ENCODE measurements at regions not wholly inside any gene's neighbourhood (a gene's known extent, or its start where the extent isn't known, plus 50 kb on each side); places are given as distances from the start of the nearest gene placed in this dataset.

DNA sequence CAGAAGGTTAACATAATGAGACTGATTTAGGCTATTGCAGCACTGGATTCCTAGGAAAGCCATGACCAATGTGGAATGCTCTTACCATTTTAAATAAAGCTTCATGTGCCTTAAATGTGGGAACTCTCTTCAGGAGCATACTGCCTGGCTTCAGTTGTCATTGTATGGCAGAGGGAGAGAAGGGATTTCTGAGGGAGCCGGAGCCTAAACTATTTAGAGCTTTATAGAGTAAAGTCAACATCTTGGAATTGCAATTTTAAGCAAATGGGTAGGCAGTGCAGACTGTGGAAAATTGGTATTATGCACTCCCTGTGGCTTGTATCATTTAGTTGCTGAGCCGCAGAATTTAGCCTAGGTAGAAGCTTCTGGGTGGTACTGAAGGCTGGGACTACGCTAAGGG lies 2041.4 kb downstream of the PCDH9 start:
- no peaks in the 10 kb centered on the region for H3K36me3 ChIP-seq
- TF ChIP-seq EP300 (IDR thresholded peaks at IDR 0.05) (no peak), POLR2A (IDR thresholded peaks at IDR 0.05) (no peak), POLR2AphosphoS5 (IDR thresholded peaks at IDR 0.05) (no peak)
- TF ChIP-seq, protein P1, sequence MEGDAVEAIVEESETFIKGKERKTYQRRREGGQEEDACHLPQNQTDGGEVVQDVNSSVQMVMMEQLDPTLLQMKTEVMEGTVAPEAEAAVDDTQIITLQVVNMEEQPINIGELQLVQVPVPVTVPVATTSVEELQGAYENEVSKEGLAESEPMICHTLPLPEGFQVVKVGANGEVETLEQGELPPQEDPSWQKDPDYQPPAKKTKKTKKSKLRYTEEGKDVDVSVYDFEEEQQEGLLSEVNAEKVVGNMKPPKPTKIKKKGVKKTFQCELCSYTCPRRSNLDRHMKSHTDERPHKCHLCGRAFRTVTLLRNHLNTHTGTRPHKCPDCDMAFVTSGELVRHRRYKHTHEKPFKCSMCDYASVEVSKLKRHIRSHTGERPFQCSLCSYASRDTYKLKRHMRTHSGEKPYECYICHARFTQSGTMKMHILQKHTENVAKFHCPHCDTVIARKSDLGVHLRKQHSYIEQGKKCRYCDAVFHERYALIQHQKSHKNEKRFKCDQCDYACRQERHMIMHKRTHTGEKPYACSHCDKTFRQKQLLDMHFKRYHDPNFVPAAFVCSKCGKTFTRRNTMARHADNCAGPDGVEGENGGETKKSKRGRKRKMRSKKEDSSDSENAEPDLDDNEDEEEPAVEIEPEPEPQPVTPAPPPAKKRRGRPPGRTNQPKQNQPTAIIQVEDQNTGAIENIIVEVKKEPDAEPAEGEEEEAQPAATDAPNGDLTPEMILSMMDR (IDR thresholded peaks at IDR 0.05): no peak
- H3K9me3 ChIP-seq: no peaks in the 10 kb centered on the region
- no peaks in the 10 kb centered on the region for H3K27me3 ChIP-seq
- 95% methylated on average over 3 of the region's 3 CpGs for WGBS
- DNase-seq (ENCODE audit: low spot score in 2 of 2): no peak
- H3K27ac ChIP-seq: no peak overlapping the region
- no peak overlapping the region for H3K4me3 ChIP-seq
- no peaks in the 10 kb centered on the region for H3K4me1 ChIP-seq

DNA sequence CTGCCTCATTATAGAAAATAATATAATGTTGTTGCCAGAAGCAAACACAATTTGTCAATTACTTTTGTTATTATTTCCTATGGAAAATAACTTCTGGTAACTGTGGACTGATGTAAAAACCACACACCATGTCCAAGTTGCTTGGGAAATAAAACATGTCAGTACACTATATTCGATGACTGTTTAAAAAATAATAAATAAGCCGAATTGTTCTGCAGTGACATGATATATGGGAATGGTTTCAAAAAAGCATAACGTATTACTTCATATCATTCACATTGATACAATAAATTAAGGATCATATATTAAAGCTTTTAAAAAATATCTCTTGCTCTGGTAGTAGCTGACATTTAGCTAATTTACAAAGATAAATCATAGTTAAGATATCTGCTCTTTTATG lies 2062.1 kb downstream of the PCDH9 start:
- no peak for TF ChIP-seq POLR2A (IDR thresholded peaks at IDR 0.05)
- TF ChIP-seq, protein P1 (IDR thresholded peaks at IDR 0.05): no peak
- TF ChIP-seq POLR2AphosphoS5 (IDR thresholded peaks at IDR 0.05): no peak
- no peak for TF ChIP-seq EP300 (IDR thresholded peaks at IDR 0.05)
- Histone ChIP-seq H3K9me3 (no peaks in the 10 kb centered on the region), H3K27me3 (no peaks in the 10 kb centered on the region), H3K36me3 (no peaks in the 10 kb centered on the region), H3K4me1 (no peaks in the 10 kb centered on the region), H3K27ac (no peak overlapping the region), H3K4me3 (no peak overlapping the region)
- 35% methylated on average over 3 of the region's 3 CpGs for WGBS
- no peak for DNase-seq (ENCODE audit: low spot score in 2 of 2)

DNA sequence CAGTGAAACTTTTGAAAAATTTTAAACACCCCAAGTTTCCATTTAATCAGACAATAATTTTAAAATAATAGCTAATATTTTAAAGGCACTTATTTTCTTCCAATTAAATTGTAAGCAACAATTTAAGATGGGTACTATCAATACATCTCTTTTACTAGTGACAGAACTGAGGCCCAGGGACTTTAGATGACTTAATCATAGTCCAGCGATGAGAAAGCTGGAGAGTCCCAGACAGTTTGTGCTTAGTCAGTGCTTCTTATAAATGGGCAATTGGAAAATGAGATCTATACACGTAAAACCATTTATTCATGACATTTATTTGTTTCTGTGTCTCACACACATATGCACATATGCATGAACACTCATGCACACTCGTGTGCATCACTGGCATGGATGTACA lies 2063.5 kb downstream of the PCDH9 start:
- no peak for TF ChIP-seq EP300 (IDR thresholded peaks at IDR 0.05)
- TF ChIP-seq POLR2AphosphoS5 (IDR thresholded peaks at IDR 0.05): no peak
- TF ChIP-seq, protein P1 (IDR thresholded peaks at IDR 0.05): no peak
- no peak for TF ChIP-seq POLR2A (IDR thresholded peaks at IDR 0.05)
- no peak for DNase-seq (ENCODE audit: low spot score in 2 of 2)
- Histone ChIP-seq H3K4me3 (no peak overlapping the region), H3K36me3 (no peaks in the 10 kb centered on the region), H3K27ac (no peak overlapping the region), H3K27me3 (no peaks in the 10 kb centered on the region), H3K9me3 (no peaks in the 10 kb centered on the region), H3K4me1 (no peaks in the 10 kb centered on the region)
- 81% methylated on average over 3 of the region's 3 CpGs for WGBS

DNA sequence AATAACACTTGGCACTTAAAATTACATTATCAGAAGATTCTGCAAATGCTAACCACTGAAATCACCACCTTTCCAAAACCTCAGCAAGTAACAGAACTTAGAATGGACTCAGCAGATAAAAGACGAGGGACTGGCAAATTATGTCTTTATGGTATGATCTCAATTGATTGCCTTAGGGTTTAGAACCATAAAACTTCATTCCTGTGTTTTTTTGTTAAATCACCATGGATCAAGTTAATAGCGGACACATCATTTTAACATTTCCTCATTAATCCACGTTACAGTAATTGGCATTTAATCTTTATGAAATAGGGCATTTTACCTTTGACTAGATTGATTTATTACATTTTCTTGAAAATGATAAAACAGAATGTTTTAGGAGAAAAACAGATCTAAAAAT lies 2070.3 kb downstream of the PCDH9 start:
- no peak for DNase-seq (ENCODE audit: low spot score in 2 of 2)
- Histone ChIP-seq H3K9me3 (no peaks in the 10 kb centered on the region), H3K4me1 (no peaks in the 10 kb centered on the region), H3K4me3 (no peak overlapping the region), H3K36me3 (no peaks in the 10 kb centered on the region), H3K27ac (no peak overlapping the region), H3K27me3 (no peaks in the 10 kb centered on the region)
- 31% methylated on average over 3 of the region's 3 CpGs for WGBS
- TF ChIP-seq POLR2AphosphoS5 (IDR thresholded peaks at IDR 0.05) (no peak), EP300 (IDR thresholded peaks at IDR 0.05) (no peak), POLR2A (IDR thresholded peaks at IDR 0.05) (no peak)
- TF ChIP-seq, protein P1 (IDR thresholded peaks at IDR 0.05): no peak

DNA sequence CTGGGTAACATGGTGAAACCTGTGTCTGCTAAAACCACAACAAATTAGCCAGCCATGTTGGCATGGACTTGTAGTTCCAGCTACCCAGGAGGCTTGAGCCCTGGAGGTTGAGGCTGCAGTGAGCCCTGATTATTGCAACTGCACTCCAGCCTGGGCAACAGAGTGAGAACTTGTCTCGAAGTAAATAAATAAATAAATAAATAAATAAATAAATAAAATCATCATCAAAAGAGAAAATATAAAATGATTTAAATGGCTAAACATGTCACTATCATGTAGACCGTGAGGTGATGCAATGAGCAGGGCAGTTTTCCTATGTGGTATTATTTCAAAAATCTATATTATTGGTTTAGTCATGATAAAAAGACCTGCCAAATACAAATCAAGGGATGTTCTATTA lies 2074.3 kb downstream of the PCDH9 start:
- TF ChIP-seq EP300 (IDR thresholded peaks at IDR 0.05): no peak
- no peak for TF ChIP-seq POLR2AphosphoS5 (IDR thresholded peaks at IDR 0.05)
- TF ChIP-seq, protein P1 (IDR thresholded peaks at IDR 0.05): no peak
- no peak for TF ChIP-seq POLR2A (IDR thresholded peaks at IDR 0.05)
- Histone ChIP-seq H3K27me3 (no peaks in the 10 kb centered on the region), H3K27ac (no peak overlapping the region), H3K4me3 (no peak overlapping the region), H3K4me1 (no peaks in the 10 kb centered on the region), H3K9me3 (no peaks in the 10 kb centered on the region), H3K36me3 (no peaks in the 10 kb centered on the region)
- 87% methylated on average over 2 of the region's 2 CpGs for WGBS
- DNase-seq (ENCODE audit: low spot score in 2 of 2): no peak

All from suprapubic skin (tissue), 4 donors.